Gastrocnemius medialis (tissue), 4 donors: ENCODE measurements at regions not wholly inside any gene's neighbourhood (a gene's known extent, or its start where the extent isn't known, plus 50 kb on each side); places are given as distances from the start of the nearest gene placed in this dataset.

ENCODE experiments used
- ATAC-seq, 2 donors: fragments of 150-250 bp; one replicate each; pipeline ENCODE4 v1.9.1; 2016
- DNase-seq, 2 donors: peaks; one replicate each; pipeline ENCODE4 v3.0.0-alpha.2; 2019
- H3K27ac ChIP-seq, 4 donors: fragments of 200-600 bp; sonication (generic); 1 replicate in 1 of 4; 2 replicates in 3 of 4; pipeline ENCODE4 v1.5.1; 2016 to 2018; ENCODE audit warnings: mild to moderate bottlenecking in 2 of 4, moderate library complexity in 1 of 4
- H3K27me3 ChIP-seq, 3 donors: fragments of 200-600 bp; sonication (generic) in 2 of 3; 1 replicate in 1 of 3; 2 replicates in 2 of 3; pipeline versions ENCODE4 v1.5.1 to v1.6.0; 2016 to 2019; ENCODE audit warnings: mild to moderate bottlenecking in 1 of 3, moderate library complexity in 1 of 3
- H3K36me3 ChIP-seq, 2 donors: fragments of 200-600 bp; sonication (generic) in 1 of 2; one replicate each; pipeline ENCODE4 v1.5.1; 2017 to 2018
- H3K4me1 ChIP-seq, 2 donors: fragments of 200-600 bp; sonication (generic) in 1 of 2; one replicate each; pipeline ENCODE4 v1.5.1; 2016 to 2017; ENCODE audit warnings: mild to moderate bottlenecking in 2 of 2
- H3K4me3 ChIP-seq, 4 donors: fragments of 200-600 bp; sonication (generic) in 3 of 4; 1 replicate in 1 of 4; 2 replicates in 3 of 4; pipeline ENCODE4 v1.5.1; 2016 to 2019; ENCODE audit warnings: mild to moderate bottlenecking in 2 of 4
- H3K9me3 ChIP-seq, 3 donors: fragments of 200-600 bp; sonication (generic) in 2 of 3; 1 replicate in 1 of 3; 2 replicates in 2 of 3; pipeline ENCODE4 v1.5.1; 2016 to 2019
- POLR2A ChIP-seq, 2 donors: fragments of 450-650 bp; IDR thresholded peaks; one replicate each; pipeline ENCODE4 v1.6.1; 2017; ENCODE audit warnings: antibody characterized with exemption in 2 of 2, mild to moderate bottlenecking in 2 of 2, moderate library complexity in 2 of 2
- in situ Hi-C, 4 donors: fragments of 200-750 bp; cut with MboI; loops; one replicate each; pipeline versions ENCODE4 v1.15.0 to v1.8.0; 2017; ENCODE audit warnings: low sequenced_read_pairs in 4 of 4
- intact Hi-C: fragments of 100-400 bp; cut with DNase I; formaldehyde crosslinking; loops from one replicate; pipeline ENCODE4 v1.15.1; 2023; ENCODE audit warnings: low total_unique reads
- TF ChIP-seq, protein P1 (sequence below), 5 experiments: fragments of 450-650 bp in 3 of 5; fragments of 200-600 bp in 2 of 5; sonication (generic) in 2 of 5; IDR thresholded peaks in 4 of 5; conservative IDR thresholded peaks in 1 of 5; 1 replicate in 4 of 5; 2 replicates in 1 of 5; pipeline ENCODE4 v1.5.1; 2016 to 2019; ENCODE audit warnings: antibody characterized with exemption in 5 of 5, mild to moderate bottlenecking in 3 of 5, moderate library complexity in 3 of 5

DNA sequence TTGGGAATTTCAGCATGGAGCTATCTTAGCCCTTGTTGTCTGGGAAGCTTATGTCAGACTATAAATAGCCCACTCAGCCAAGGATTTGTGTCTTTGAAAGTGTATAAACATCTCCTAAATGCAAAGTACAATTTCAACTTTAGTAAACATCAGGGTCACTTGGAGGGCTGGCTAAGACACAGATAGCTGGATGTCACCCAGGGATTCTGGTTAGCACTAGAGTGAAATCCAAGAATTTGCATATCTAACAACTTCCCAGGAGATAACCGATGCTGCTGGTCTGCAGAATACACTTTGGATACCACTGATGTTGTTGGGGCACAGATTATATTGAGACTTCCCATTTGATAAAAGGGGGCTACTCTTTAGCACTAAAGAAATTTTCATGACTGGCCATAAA lies 130.9 kb downstream of the PAX1 start:
- H3K27me3 ChIP-seq = no peaks in the 10 kb centered on the region
- H3K36me3 ChIP-seq = no peaks in the 10 kb centered on the region
- intact Hi-C loops (no loop called here), in situ Hi-C loops (no loop called here)
- H3K27ac ChIP-seq = no peak overlapping the region
- no peak for TF ChIP-seq POLR2A (IDR thresholded peaks at IDR 0.05)
- TF ChIP-seq, protein P1, sequence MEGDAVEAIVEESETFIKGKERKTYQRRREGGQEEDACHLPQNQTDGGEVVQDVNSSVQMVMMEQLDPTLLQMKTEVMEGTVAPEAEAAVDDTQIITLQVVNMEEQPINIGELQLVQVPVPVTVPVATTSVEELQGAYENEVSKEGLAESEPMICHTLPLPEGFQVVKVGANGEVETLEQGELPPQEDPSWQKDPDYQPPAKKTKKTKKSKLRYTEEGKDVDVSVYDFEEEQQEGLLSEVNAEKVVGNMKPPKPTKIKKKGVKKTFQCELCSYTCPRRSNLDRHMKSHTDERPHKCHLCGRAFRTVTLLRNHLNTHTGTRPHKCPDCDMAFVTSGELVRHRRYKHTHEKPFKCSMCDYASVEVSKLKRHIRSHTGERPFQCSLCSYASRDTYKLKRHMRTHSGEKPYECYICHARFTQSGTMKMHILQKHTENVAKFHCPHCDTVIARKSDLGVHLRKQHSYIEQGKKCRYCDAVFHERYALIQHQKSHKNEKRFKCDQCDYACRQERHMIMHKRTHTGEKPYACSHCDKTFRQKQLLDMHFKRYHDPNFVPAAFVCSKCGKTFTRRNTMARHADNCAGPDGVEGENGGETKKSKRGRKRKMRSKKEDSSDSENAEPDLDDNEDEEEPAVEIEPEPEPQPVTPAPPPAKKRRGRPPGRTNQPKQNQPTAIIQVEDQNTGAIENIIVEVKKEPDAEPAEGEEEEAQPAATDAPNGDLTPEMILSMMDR (IDR thresholded peaks at IDR 0.05 in 4 of 5, conservative IDR thresholded peaks at IDR 0.05 in 1 of 5) = no peak
- no peaks in the 10 kb centered on the region for H3K9me3 ChIP-seq
- no peak for DNase-seq
- H3K4me3 ChIP-seq = no peak overlapping the region
- no peaks in the 10 kb centered on the region for H3K4me1 ChIP-seq
- no peak for ATAC-seq

DNA sequence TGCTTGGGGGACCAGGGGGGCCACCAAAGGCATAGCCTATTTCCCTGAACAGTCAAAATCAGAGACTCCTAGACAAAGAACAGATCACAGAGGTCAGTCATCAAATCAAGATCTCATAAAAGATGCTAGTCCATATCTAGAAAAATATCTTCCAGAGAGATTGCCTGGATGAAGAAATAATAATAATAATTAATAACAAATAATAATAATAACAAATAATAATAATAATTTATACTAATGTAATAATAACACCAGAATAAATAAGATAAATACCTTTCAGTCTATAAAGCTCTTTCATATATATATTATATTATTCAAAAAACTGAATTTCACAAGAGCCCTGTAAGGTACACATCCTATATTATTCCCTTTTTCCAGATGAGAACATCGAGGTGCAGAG lies 129.6 kb downstream of the PAX1 start:
- TF ChIP-seq POLR2A (IDR thresholded peaks at IDR 0.05) = no peak
- TF ChIP-seq, protein P1 (IDR thresholded peaks at IDR 0.05 in 4 of 5, conservative IDR thresholded peaks at IDR 0.05 in 1 of 5) = no peak
- Histone ChIP-seq H3K4me3 (no peak overlapping the region), H3K4me1 (no peaks in the 10 kb centered on the region), H3K9me3 (no peaks in the 10 kb centered on the region), H3K27me3 (no peaks in the 10 kb centered on the region), H3K36me3 (no peaks in the 10 kb centered on the region), H3K27ac (no peak overlapping the region)
- ATAC-seq (no peak), DNase-seq (no peak)
- intact Hi-C loops (no loop called here), in situ Hi-C loops (no loop called here)

DNA sequence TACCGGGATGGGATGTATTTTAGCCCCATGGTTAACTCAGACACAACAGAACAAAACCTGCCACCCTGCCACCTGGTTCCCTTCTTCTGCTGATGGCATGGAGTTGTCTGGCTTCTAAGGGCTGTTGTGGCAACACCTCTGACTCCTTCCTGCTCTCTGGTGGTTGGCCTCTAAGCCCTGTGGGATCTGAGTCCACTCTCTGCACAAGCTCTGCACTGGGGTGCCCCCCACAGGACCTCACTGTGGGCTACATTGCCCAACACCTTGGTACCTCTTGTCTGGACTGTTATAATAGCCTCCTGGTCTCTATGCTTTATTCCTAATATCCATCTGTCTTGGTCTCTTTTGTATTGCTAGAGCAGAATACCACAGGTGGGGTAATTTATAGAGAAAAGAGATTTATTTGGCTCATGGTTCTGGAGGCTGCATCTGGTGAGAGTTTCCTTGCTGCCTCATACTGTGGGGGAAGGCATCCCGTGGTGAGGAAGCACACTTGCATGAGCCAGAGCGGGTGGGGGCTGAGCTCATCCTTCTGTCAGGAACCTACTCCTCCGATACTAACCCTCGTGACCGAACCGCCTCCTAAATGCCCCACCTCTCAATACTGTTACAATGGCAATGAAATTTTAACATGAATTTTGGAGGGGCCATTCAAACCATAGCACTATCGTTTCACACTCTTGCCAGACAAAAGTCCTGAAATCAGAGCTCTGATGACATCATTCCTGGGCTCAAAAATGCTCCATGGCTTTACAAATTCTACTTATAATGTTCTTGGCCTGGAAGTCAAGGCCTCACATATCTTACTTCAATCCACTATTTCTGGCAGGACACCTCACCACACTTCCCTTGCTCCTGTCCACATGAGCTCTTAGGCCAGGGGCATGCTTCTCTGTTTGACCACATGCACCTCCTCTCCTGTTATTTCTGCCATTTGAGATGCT lies 127.2 kb downstream of the PAX1 start:
- TF ChIP-seq POLR2A (IDR thresholded peaks at IDR 0.05) = no peak
- TF ChIP-seq, protein P1 (IDR thresholded peaks at IDR 0.05 in 4 of 5, conservative IDR thresholded peaks at IDR 0.05 in 1 of 5) = no peak

DNA sequence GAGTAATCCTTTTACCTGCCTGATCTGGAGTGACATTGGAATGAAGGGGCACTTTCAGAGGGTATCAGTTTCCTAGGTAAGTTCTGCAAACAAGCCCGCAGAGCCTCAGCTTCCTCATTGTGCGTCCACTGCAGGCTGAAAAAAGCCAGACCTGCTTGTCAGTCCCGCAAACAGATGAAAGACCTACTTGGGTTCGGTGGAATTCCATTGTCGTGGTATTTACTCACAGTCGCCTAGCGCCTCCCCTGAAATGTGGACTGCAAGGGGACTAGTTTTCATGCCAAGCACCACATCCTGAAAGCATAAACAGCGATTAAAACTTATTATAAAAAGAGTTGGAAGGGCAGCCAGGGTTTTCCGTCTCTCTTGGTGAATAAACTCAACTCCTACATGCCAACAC lies 121.5 kb downstream of the PAX1 start:
- Histone ChIP-seq H3K27ac (no peak overlapping the region), H3K27me3 (no peaks in the 10 kb centered on the region), H3K4me1 (no peaks in the 10 kb centered on the region), H3K9me3 (no peaks in the 10 kb centered on the region), H3K4me3 (no peak overlapping the region), H3K36me3 (no peaks in the 10 kb centered on the region)
- no peak for ATAC-seq
- in situ Hi-C loops (no loop called here), intact Hi-C loops (no loop called here)
- DNase-seq = no peak
- no peak for TF ChIP-seq POLR2A (IDR thresholded peaks at IDR 0.05)
- TF ChIP-seq, protein P1 (IDR thresholded peaks at IDR 0.05 in 4 of 5, conservative IDR thresholded peaks at IDR 0.05 in 1 of 5) = no peak

More for the DNA sequence above, 127.2 kb downstream of the PAX1 start:
- Histone ChIP-seq H3K9me3 (no peaks in the 10 kb centered on the region), H3K4me1 (no peaks in the 10 kb centered on the region), H3K4me3 (no peak overlapping the region), H3K27me3 (no peaks in the 10 kb centered on the region), H3K27ac (no peak overlapping the region), H3K36me3 (no peaks in the 10 kb centered on the region)
- ATAC-seq (no peak), DNase-seq (no peak)
- intact Hi-C loops = no loop called here
- in situ Hi-C loops = no loop called here
